Ureter (tissue), 1 donor: ENCODE measurements at regions not wholly inside any gene's neighbourhood (a gene's known extent, or its start where the extent isn't known, plus 50 kb on each side); places are given as distances from the start of the nearest gene placed in this dataset.

Experiments used
- DNase-seq: peaks from one replicate; pipeline ENCODE4 v3.0.0-alpha.2; 2020; ENCODE audit warnings: low spot score
- donor health status: DM: yes; HTN: yes; CAD: no.

- DNase-seq = no peak
Measured at GRCh38 chr2:109070290-109070689, 58.7 kb upstream of the SH3RF3 start.

DNA sequence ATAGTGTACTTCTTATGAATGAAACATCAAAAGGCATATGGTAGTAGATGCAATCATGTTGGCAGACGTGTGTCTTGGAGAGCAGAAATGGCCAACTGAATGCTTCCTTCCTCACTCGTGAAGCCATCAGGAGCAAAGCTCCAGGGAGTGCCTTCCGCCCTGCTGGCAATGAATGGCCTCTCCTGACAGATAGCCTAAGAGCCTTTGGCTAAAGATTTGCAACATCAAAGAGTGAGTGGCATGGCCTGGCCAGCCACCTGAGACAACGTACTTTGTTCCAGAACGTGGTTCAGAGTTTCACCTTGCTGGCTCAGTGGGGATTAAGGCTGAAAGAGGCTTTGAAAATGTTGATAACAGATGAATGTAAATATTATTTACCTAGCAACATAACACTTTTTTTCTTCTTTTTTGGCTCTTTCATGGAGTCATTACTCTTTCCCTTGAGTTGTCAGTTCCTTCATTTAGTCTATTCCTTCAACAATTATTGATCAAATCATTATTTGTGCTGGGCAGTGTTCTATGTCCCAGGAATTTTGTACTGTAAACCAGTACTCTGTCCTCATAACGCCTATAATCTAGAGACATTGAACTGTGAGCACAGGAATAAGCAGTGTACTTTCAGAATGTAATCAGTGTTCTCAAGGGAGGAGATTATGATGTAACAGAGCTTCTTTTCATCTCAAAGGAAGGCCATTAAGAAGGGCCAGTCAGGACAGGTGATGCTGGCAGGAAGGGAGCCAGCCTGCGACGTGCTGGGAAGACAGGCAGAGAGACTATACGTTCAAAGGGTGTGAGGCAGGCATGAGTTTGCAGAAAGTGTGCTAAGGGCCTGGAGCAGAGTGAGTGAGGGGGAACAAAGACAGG lies 59.4 kb upstream of the SH3RF3 start:
- no peak for DNase-seq

GRCh38 chr2:109068811-109069210 lies 60.2 kb upstream of the SH3RF3 start:
- no peak for DNase-seq

- DNase-seq = no peak
Measured at GRCh38 chr2:109067631-109068125, 61.3 kb upstream of the SH3RF3 start.

DNA sequence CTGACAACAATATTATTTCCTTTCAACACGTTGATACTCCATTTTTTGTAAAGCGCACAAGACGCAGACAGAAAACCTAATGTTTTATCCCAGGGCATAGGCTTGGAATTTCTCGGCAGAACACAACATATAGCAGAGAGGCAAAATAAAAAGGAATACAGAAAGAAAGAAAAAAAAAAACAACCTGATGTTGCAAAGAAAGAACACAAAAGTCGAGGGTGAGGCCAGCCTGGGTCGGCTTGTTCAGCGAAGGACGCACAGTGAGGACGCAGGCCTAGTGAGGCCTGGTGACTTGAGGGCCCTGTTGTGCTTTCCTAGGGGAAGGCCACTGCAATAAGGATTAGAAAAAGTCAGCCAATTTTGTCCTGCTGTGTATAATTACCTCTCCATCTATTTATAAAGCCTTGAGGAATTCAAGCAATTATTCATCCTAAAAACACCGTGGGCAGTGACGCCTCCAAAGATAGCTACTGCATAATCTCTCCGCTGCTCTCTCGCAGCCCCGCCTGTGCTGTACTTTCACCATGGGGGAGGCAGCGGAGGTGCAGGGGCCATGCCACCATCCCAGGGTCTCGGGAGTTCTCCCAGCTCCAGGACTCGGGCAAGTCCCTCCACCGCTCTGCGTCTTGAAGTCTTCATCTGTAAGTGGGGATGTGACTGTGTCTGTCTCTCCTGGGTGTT lies 61.9 kb upstream of the SH3RF3 start:
- DNase-seq = no peak

GRCh38 chr2:109066501-109066900 lies 62.5 kb upstream of the SH3RF3 start:
- no peak for DNase-seq

DNA sequence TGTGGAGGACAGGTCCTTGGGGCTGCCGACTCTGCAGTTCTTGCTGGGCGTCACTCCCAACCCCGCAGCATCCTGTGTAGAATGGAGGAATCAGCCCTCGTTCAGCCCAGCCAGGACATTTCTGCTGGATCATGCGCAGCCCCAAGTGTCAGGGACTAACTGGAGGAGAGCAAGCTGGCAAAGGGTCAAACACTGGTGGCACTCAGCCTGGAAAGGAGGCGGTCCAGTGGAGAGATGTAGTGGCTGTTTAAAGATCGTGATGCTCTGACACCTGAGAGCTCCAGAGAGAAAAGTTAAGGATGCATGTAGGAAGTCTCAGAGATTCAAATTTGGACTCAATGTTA lies 63.6 kb upstream of the SH3RF3 start:
- no peak for DNase-seq

- no peak for DNase-seq
Measured at GRCh38 chr2:109064660-109065390, 64.2 kb upstream of the SH3RF3 start.

- DNase-seq = no peak
Measured at GRCh38 chr2:109062859-109063700, 65.9 kb upstream of the SH3RF3 start.

- DNase-seq = no peak
Measured at GRCh38 chr2:109062145-109062858, 66.7 kb upstream of the SH3RF3 start.

DNA sequence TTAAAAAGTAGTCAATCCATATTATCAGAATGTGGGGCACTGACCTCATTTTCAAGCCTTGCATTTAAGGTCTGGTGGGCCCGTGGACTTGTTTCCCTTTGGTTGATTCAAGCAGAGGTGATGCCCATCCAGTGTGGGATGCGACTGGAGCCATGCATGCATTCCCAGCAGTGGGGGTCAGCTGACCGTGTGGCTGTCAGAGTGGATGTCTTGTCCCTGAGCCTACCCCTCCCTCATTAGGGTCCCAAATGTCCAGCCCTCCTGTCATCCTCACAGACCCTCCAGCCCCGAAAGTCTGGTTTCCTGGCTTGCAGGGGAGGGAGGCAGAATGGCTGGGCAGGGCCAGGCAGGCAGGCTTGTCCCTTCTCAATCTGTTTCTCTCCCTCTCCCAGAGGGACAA lies 67.3 kb upstream of the SH3RF3 start:
- no peak for DNase-seq

DNA sequence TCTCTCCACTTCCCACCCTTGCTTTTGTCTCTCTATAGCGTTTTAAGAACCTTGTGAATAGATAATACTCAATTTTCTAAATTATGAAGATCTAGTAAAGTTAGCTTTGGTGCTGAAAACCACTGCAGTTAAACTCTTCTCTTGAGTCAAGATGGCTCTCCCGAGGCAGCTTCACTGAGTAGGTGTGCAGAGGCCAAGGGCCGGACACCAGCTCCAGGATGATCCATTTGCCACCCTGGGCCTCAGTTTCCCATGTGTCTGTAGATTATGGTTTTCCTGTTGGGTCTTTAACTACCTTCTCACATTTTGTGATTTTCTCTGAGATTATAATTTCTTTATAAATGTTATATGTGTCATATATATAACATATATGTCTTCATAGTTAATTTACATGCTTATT lies 68.5 kb upstream of the SH3RF3 start:
- no peak for DNase-seq

DNA sequence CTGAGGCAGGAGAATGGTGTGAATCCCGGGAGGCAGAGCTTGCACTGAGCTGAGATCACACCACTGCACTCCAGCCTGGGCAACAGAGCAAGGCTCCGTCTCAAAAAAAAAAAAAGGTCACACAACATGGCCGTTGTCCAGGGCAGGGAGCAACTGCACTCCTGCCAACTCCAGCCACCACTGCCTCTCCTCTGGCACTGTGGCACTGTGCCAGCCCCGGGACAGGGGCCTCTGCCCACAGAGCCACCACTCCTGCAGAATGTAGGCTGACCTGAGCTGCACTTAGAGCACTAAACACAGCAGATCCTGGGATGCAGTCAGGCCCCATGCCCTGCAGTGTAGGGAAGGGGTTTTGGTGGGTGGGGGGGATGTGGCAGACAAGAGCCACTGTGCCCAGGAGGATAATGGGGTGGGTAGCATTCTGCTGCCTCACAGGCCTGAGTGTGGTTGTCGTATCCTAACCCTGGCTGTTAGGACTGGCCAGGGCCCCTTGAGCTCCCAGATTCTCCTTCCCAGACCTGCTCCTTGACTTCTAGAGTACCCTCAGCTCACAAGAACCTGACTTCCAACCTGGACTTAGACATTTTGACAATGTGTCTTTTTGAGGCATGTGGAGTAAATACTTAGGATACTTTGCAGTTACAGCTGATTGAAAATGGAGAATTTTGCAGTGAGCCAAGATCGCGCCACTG lies 69.4 kb upstream of the SH3RF3 start:
- no peak for DNase-seq

DNA sequence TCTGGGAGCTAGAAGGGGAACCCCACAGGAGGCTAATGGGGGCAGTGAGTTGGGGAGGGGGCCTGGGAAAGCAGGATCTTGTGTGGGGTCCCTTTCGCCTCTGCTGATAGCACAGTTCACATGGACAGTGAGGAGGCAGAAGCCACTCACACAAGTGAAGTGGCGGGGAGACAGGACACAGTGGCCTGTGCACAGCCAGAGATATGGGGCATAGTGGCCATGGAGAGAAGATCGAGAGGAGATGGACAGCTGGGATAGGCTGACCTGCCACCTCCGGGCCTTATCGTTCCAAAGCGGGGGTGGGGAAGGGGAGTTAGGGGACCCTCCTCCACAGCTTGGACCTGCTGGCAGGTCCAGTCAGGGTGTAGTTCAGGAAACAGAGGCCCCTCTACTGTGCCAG lies 69.8 kb upstream of the EDAR start:
- DNase-seq = no peak

GRCh38 chr2:109058191-109058632 lies 69.2 kb upstream of the EDAR start:
- no peak for DNase-seq

DNA sequence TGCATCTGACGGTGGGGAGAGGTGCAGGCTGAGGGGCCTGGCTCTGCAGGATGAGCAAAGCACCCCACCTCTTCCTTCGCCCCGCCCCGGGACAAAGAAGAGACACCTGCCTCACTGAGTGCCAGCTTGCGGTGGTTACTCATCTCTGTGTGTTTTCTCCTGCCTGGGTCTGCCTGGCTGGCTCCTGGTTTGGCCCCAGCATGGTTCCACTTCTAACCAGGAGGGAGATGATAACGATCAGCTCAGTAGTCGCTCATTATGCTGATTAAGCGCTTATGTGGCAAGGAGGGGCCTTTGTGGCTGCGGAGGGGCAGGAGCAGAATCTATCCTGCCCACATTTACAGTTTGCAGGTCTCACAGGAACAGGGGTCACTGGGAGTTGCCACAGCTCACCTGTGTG lies 68.7 kb upstream of the EDAR start:
- no peak for DNase-seq

GRCh38 chr2:109055435-109055834 lies 66.4 kb upstream of the EDAR start:
- DNase-seq = no peak

- no peak for DNase-seq
Measured at GRCh38 chr2:109054865-109055264, 65.8 kb upstream of the EDAR start.

- no peak for DNase-seq
Measured at GRCh38 chr2:109053716-109054115, 64.7 kb upstream of the EDAR start.

- no peak for DNase-seq
Measured at GRCh38 chr2:109052922-109053321, 63.9 kb upstream of the EDAR start.
